GM12875 (cell line): ENCODE measurements at regions not wholly inside any gene's neighbourhood (a gene's known extent, or its start where the extent isn't known, plus 50 kb on each side); places are given as distances from the start of the nearest gene placed in this dataset.

Experiments used
- H3K4me3 ChIP-seq: one replicate; pipeline ENCODE4 v1.5.1; 2011; ENCODE audit warnings: low read depth, low read length, control low read depth
- CTCF ChIP-seq: IDR thresholded peaks from 2 replicates; pipeline ENCODE4 v1.5.1; 2011; ENCODE audit warnings: low read depth, mild to moderate bottlenecking, control low read depth, inconsistent platforms, low read length, moderate library complexity, borderline replicate concordance; ENCODE audit not compliant: insufficient read depth

GRCh38 chr2:173545364-173545763, 190.7 kb downstream of the CDCA7 start:
- no peak overlapping the region for H3K4me3 ChIP-seq
- TF ChIP-seq CTCF: no peak

GRCh38 chr2:173547499-173547898, 192.8 kb downstream of the CDCA7 start:
- TF ChIP-seq CTCF: no peak
- H3K4me3 ChIP-seq: no peak overlapping the region

- H3K4me3 ChIP-seq: no peak overlapping the region
- TF ChIP-seq CTCF: no peak
Observed at GRCh38 chr2:173550143-173550542, 195.5 kb downstream of the CDCA7 start.

- TF ChIP-seq CTCF: no peak
- no peak overlapping the region for H3K4me3 ChIP-seq
Observed at GRCh38 chr2:173552531-173552930, 197.9 kb downstream of the CDCA7 start.

GRCh38 chr2:173553593-173553992, 198.9 kb downstream of the CDCA7 start:
- TF ChIP-seq CTCF: no peak
- no peak overlapping the region for H3K4me3 ChIP-seq

- no peak overlapping the region for H3K4me3 ChIP-seq
- TF ChIP-seq CTCF: no peak
Observed at GRCh38 chr2:173555833-173556232, 201.2 kb downstream of the CDCA7 start.

- H3K4me3 ChIP-seq: no peak overlapping the region
- no peak for TF ChIP-seq CTCF
Observed at GRCh38 chr2:173556816-173557215, 202.1 kb downstream of the CDCA7 start.
